Mammary epithelial cell (primary cell): ENCODE measurements at regions not wholly inside any gene's neighbourhood (a gene's known extent, or its start where the extent isn't known, plus 50 kb on each side); places are given as distances from the start of the nearest gene placed in this dataset.
"Not testable (repeated sequence)": the region's sequence is repeated elsewhere in the genome, so short reads cannot be mapped to it uniquely, and the experiment has no call there.

Experiments used
- EZH2 ChIP-seq: IDR thresholded peaks from 2 replicates; pipeline ENCODE4 v1.6.1; 2012; ENCODE audit warnings: low read length, inconsistent platforms, borderline replicate concordance
- TF ChIP-seq, protein P1 (sequence below), 2 donors: IDR thresholded peaks in 1 of 2; conservative IDR thresholded peaks in 1 of 2; 2 replicates each; pipeline ENCODE4 v1.5.1; 2011 to 2012; ENCODE audit warnings: inconsistent platforms in 2 of 2, low read length in 2 of 2, mild to moderate bottlenecking in 2 of 2, control low read depth in 1 of 2, low read depth in 1 of 2; ENCODE audit not compliant: insufficient read depth in 1 of 2; ENCODE audit errors: extremely low read depth in 1 of 2

DNA sequence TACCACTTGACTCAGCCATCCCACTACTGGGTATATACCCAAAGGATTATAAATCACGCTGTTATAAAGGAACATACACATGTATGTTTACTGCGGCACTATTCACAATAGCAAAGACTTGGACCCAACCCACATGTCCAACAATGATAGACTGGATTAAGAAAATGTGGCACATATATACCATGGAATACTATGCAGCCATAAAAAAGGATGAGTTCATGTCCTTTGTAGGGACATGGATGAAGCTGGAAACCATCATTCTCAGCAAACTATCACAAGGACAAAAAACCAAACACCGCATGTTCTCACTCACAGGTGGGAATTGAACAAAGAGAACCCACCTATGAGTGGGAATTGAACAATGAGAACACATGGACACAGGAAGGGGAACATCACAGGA, 387.6 kb downstream of the RAD51AP2 start:
- TF ChIP-seq, protein P1, sequence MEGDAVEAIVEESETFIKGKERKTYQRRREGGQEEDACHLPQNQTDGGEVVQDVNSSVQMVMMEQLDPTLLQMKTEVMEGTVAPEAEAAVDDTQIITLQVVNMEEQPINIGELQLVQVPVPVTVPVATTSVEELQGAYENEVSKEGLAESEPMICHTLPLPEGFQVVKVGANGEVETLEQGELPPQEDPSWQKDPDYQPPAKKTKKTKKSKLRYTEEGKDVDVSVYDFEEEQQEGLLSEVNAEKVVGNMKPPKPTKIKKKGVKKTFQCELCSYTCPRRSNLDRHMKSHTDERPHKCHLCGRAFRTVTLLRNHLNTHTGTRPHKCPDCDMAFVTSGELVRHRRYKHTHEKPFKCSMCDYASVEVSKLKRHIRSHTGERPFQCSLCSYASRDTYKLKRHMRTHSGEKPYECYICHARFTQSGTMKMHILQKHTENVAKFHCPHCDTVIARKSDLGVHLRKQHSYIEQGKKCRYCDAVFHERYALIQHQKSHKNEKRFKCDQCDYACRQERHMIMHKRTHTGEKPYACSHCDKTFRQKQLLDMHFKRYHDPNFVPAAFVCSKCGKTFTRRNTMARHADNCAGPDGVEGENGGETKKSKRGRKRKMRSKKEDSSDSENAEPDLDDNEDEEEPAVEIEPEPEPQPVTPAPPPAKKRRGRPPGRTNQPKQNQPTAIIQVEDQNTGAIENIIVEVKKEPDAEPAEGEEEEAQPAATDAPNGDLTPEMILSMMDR (conservative IDR thresholded peaks at IDR 0.05 in 1 of 2, IDR thresholded peaks at IDR 0.05 in 1 of 2; ENCODE audit: extremely low read depth in 1 of 2, insufficient read depth in 1 of 2, low read depth in 1 of 2, low read length in 2 of 2): not testable (repeated sequence)
- not testable (repeated sequence) for TF ChIP-seq EZH2
